ENCODE measurements at regions not wholly inside any gene's neighbourhood (a gene's known extent, or its start where the extent isn't known, plus 50 kb on each side); places are given as distances from the start of the nearest gene placed in this dataset.
A peak's percentile ranks its signal among the peaks of the same experiment; 100 is the strongest.

DNA sequence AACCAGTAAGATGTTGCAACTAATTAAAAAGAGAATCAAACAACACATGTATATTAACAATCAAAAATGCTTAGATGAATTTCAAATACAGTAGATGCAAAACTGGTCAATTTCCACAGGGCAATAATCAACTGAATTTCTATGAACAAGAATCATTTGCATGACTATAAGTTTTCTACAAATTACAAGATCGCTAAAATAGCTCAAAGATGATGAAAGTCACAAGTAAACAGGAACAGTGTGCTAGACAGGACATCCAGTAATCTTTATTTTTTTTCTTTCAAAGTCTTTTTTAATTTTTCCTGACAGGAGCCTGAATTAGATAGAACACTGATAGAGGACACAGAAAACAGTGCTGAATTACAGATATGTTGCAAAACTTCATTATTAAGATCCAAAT lies 608.2 kb upstream of the DAB2 start:
- no peak overlapping the region for H3K27ac ChIP-seq (ENCODE audit: low read depth in 1 of 2, low read length in 2 of 2)
- H3K4me3 ChIP-seq (ENCODE audit: low read length in 2 of 2), result no peak overlapping the region
- 94 to 96% methylated on average over 1 of the region's 1 CpG for WGBS, 2 donors
- H3K9me3 ChIP-seq (ENCODE audit: control insufficient read depth, low read length), result no peaks in the 10 kb centered on the region
- no peak for DNase-seq
- no peak for ATAC-seq (ENCODE audit: low FRiP score)
- no peaks in the 10 kb centered on the region for H3K4me1 ChIP-seq (ENCODE audit: control insufficient read depth in 1 of 2, insufficient read depth in 2 of 2, low read length in 2 of 2)
- no peaks in the 10 kb centered on the region for H3K27me3 ChIP-seq (ENCODE audit: control insufficient read depth in 1 of 2, insufficient read depth in 2 of 2, low read length in 1 of 2)
- H3K36me3 ChIP-seq (ENCODE audit: control insufficient read depth in 1 of 2, insufficient read depth in 2 of 2, low read length in 1 of 2), result no peaks in the 10 kb centered on the region
- intact Hi-C loops (cut with DNase I), result no loop called here

DNA sequence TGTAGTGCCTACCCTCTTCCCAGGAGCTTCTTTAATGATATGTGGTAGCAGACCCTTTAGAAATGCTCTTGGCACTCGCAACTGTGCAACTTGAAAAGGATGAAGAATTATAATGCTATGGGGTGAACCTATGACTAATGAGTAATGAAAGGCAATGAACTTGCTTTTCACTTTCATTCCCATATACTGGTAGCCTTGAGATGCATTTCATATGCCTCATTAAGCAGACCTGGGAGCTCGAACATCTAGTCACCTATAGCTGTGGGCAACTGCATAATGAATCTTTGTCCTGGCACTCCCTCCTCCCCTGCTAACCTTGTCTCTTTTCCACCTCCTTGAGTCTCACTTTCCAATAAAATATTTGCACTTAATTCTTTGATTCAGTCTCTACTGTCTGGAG lies 605.9 kb upstream of the DAB2 start:
- Histone ChIP-seq H3K4me1 (ENCODE audit: control insufficient read depth in 1 of 2, insufficient read depth in 2 of 2, low read length in 2 of 2) (no peaks in the 10 kb centered on the region), H3K9me3 (ENCODE audit: control insufficient read depth, low read length) (no peaks in the 10 kb centered on the region), H3K27me3 (ENCODE audit: control insufficient read depth in 1 of 2, insufficient read depth in 2 of 2, low read length in 1 of 2) (no peaks in the 10 kb centered on the region), H3K36me3 (ENCODE audit: control insufficient read depth in 1 of 2, insufficient read depth in 2 of 2, low read length in 1 of 2) (no peaks in the 10 kb centered on the region), H3K4me3 (ENCODE audit: low read length in 2 of 2) (no peak overlapping the region), H3K27ac (ENCODE audit: low read depth in 1 of 2, low read length in 2 of 2) (no peak overlapping the region)
- 61 to 76% methylated on average over 2 of the region's 2 CpGs for WGBS, 2 donors
- ATAC-seq (ENCODE audit: low FRiP score), result no peak
- no peak for DNase-seq
- intact Hi-C loops (cut with DNase I), result no loop called here

DNA sequence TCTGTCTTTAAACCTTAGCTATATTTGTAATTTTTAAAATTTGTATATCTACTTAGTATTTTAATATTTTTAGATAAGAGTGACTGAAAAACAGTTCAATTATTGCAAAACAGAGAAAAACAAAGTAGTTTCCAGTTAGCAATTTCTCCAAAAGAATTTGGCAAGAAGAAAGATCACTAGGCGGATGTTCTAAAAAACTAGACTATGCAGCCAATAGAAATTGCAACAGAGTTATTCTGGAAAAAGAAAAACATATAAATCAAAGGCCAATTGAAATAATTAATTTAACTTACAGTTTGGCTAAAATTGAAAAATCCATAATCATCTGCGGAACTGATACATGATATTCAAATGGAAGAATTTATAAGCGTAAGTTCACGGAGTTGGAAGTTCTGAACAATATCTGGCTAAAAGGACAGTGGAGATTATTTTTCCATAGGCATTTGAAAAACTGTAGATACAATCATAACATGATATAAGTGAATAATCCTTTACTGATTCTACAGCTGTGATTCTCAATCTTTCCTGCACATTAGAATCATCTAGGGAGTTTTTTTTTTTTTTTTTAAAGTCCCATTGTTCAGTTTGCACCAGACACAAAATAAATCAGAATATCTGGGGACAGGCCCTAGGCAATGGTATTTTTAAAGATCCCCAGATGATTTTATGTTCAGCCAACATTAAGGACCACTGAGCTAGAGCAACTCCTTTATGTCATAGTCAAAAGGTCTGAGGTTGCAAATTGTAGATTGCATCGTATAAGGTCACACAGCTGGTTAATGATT lies 605.1 kb upstream of the DAB2 start:
- Histone ChIP-seq H3K36me3 (ENCODE audit: control insufficient read depth in 1 of 2, insufficient read depth in 2 of 2, low read length in 1 of 2) (no peaks in the 10 kb centered on the region), H3K4me1 (ENCODE audit: control insufficient read depth in 1 of 2, insufficient read depth in 2 of 2, low read length in 2 of 2) (no peaks in the 10 kb centered on the region), H3K9me3 (ENCODE audit: control insufficient read depth, low read length) (no peaks in the 10 kb centered on the region), H3K27ac (ENCODE audit: low read depth in 1 of 2, low read length in 2 of 2) (no peak overlapping the region), H3K4me3 (ENCODE audit: low read length in 2 of 2) (no peak overlapping the region), H3K27me3 (ENCODE audit: control insufficient read depth in 1 of 2, insufficient read depth in 2 of 2, low read length in 1 of 2) (no peaks in the 10 kb centered on the region)
- DNase-seq (no peak), ATAC-seq (ENCODE audit: low FRiP score) (peak; percentile 26)
- intact Hi-C loops (cut with DNase I), result no loop called here
- WGBS, 2 donors, result 83 to 87% methylated on average over 5 of the region's 5 CpGs

DNA sequence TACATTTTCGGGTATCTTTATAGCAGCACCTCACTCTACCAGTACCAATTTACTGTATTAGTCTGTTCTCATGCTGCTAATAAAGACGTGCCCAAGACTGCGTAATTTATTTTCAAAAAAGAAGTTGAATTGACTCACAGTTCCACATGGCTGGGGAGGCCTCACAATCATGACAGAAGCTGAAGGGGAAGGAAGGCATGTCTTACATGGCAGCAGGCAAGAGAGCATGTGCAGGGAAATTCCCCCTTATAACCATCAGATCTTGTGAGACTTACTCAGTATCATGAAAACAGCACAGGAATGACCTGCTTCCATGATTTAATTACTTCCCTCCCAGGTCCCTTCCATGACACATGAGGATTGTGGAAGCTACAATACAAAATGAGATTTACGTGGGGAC lies 602.6 kb upstream of the DAB2 start:
- intact Hi-C loops (cut with DNase I), result no loop called here
- H3K9me3 ChIP-seq (ENCODE audit: control insufficient read depth, low read length), result no peaks in the 10 kb centered on the region
- no peaks in the 10 kb centered on the region for H3K27me3 ChIP-seq (ENCODE audit: control insufficient read depth in 1 of 2, insufficient read depth in 2 of 2, low read length in 1 of 2)
- no peaks in the 10 kb centered on the region for H3K4me1 ChIP-seq (ENCODE audit: control insufficient read depth in 1 of 2, insufficient read depth in 2 of 2, low read length in 2 of 2)
- H3K4me3 ChIP-seq (ENCODE audit: low read length in 2 of 2), result no peak overlapping the region
- H3K27ac ChIP-seq (ENCODE audit: low read depth in 1 of 2, low read length in 2 of 2), result no peak overlapping the region
- WGBS, 2 donors, result 89 to 91% methylated on average over 4 of the region's 4 CpGs
- DNase-seq (no peak), ATAC-seq (ENCODE audit: low FRiP score) (no peak)
- no peaks in the 10 kb centered on the region for H3K36me3 ChIP-seq (ENCODE audit: control insufficient read depth in 1 of 2, insufficient read depth in 2 of 2, low read length in 1 of 2)

DNA sequence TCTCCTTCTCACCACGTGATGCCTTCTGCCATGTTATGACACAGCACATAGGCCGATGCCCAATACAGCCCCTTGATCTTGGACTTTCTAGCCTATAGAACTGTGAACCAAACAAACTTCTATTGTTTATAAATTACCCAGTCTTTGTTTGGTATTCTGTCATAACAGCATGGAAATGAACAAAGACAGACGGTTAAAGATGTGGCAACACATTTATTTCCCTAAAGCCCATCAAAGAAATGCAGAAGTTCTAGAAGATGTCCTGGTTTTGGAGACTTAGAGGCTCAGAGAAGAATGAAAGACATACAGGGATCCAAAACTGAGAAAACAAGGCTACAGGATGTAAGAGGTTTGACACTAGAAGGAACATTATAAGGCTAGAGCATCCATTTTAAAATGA lies 600.8 kb upstream of the DAB2 start:
- Histone ChIP-seq H3K4me1 (ENCODE audit: control insufficient read depth in 1 of 2, insufficient read depth in 2 of 2, low read length in 2 of 2) (no peaks in the 10 kb centered on the region), H3K4me3 (ENCODE audit: low read length in 2 of 2) (no peak overlapping the region), H3K27ac (ENCODE audit: low read depth in 1 of 2, low read length in 2 of 2) (no peak overlapping the region), H3K9me3 (ENCODE audit: control insufficient read depth, low read length) (no peaks in the 10 kb centered on the region), H3K36me3 (ENCODE audit: control insufficient read depth in 1 of 2, insufficient read depth in 2 of 2, low read length in 1 of 2) (no peaks in the 10 kb centered on the region), H3K27me3 (ENCODE audit: control insufficient read depth in 1 of 2, insufficient read depth in 2 of 2, low read length in 1 of 2) (no peaks in the 10 kb centered on the region)
- WGBS, 2 donors, result 76 to 92% methylated on average over 3 of the region's 3 CpGs
- intact Hi-C loops (cut with DNase I), result no loop called here
- DNase-seq, result no peak
- ATAC-seq (ENCODE audit: low FRiP score), result no peak

DNA sequence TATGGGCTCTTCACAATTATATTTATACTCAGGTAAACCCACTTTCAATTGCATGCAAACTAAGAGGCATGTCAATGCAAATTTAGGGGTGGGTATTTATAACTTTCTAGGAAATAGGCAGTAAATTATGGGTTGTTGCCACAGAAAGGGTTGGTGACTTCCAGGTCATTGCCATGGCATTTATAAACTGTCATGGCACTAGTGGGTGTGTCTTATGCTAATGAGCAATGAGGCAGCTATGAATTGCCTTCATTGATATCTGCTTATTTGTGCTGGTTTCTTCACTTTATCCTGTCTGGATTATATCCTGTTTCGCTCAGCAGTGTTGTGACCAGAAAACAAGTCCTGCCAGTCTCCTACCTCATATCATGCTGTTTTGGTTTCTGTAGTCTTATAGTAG lies 597.3 kb upstream of the DAB2 start:
- Histone ChIP-seq H3K4me1 (ENCODE audit: control insufficient read depth in 1 of 2, insufficient read depth in 2 of 2, low read length in 2 of 2) (no peaks in the 10 kb centered on the region), H3K27me3 (ENCODE audit: control insufficient read depth in 1 of 2, insufficient read depth in 2 of 2, low read length in 1 of 2) (no peaks in the 10 kb centered on the region), H3K4me3 (ENCODE audit: low read length in 2 of 2) (no peak overlapping the region), H3K9me3 (ENCODE audit: control insufficient read depth, low read length) (no peaks in the 10 kb centered on the region), H3K27ac (ENCODE audit: low read depth in 1 of 2, low read length in 2 of 2) (no peak overlapping the region), H3K36me3 (ENCODE audit: control insufficient read depth in 1 of 2, insufficient read depth in 2 of 2, low read length in 1 of 2) (no peaks in the 10 kb centered on the region)
- DNase-seq, result no peak
- WGBS, 2 donors, result 95 to 97% methylated on average over 1 of the region's 1 CpG
- intact Hi-C loops (cut with DNase I), result no loop called here
- ATAC-seq (ENCODE audit: low FRiP score), result no peak

DNA sequence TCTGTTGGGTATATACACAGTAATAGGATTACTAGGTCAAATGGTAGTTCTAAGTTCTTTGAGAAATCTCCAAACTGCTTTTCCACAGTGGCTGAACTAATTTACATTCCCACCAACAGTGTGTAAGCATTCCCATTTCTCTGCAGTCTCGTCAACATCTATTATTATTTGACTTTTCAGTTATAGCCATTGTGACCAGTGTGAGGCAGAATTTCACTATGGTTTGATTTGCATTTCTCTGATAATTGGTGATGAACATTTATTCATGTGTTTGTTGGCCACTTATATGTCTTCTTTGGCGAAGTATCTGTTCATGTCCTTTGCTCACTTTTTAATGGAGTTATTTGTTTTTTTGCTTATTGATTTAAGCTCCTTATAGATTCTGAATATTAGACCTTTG lies 596.2 kb upstream of the DAB2 start:
- intact Hi-C loops (cut with DNase I), result no loop called here
- Histone ChIP-seq H3K36me3 (ENCODE audit: control insufficient read depth in 1 of 2, insufficient read depth in 2 of 2, low read length in 1 of 2) (no peaks in the 10 kb centered on the region), H3K27me3 (ENCODE audit: control insufficient read depth in 1 of 2, insufficient read depth in 2 of 2, low read length in 1 of 2) (no peaks in the 10 kb centered on the region), H3K4me3 (ENCODE audit: low read length in 2 of 2) (no peak overlapping the region), H3K9me3 (ENCODE audit: control insufficient read depth, low read length) (no peaks in the 10 kb centered on the region), H3K27ac (ENCODE audit: low read depth in 1 of 2, low read length in 2 of 2) (no peak overlapping the region), H3K4me1 (ENCODE audit: control insufficient read depth in 1 of 2, insufficient read depth in 2 of 2, low read length in 2 of 2) (no peaks in the 10 kb centered on the region)
- no peak for DNase-seq
- no peak for ATAC-seq (ENCODE audit: low FRiP score)
- 76 to 90% methylated on average over 2 of the region's 2 CpGs for WGBS, 2 donors

DNA sequence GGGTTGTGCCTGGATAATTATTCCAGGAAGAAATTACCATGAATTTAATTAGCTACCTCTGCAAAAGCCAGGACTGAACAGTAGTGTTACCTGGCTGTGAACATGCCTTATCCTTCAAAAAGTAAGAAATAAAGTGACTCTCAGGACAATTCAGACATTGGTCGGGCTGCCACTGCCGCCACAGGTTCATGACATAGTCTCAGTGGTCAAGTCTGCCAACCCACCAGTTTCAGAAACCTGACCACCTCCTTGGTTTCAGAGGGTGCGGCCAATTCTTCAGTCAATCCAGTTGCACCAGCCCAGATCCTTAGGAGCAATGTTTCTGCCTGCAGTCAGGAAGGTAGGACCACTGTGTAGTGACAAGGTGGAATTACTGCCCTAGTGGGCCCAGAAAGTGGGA lies 593.1 kb upstream of the DAB2 start:
- no peaks in the 10 kb centered on the region for H3K36me3 ChIP-seq (ENCODE audit: control insufficient read depth in 1 of 2, insufficient read depth in 2 of 2, low read length in 1 of 2)
- ATAC-seq (ENCODE audit: low FRiP score) (no peak), DNase-seq (no peak)
- H3K4me1 ChIP-seq (ENCODE audit: control insufficient read depth in 1 of 2, insufficient read depth in 2 of 2, low read length in 2 of 2), result no peaks in the 10 kb centered on the region
- 92 to 94% methylated on average over 3 of the region's 3 CpGs for WGBS, 2 donors
- no peaks in the 10 kb centered on the region for H3K9me3 ChIP-seq (ENCODE audit: control insufficient read depth, low read length)
- H3K27ac ChIP-seq (ENCODE audit: low read depth in 1 of 2, low read length in 2 of 2), result no peak overlapping the region
- H3K4me3 ChIP-seq (ENCODE audit: low read length in 2 of 2), result no peak overlapping the region
- intact Hi-C loops (cut with DNase I), result no loop called here
- H3K27me3 ChIP-seq (ENCODE audit: control insufficient read depth in 1 of 2, insufficient read depth in 2 of 2, low read length in 1 of 2), result no peaks in the 10 kb centered on the region

DNA sequence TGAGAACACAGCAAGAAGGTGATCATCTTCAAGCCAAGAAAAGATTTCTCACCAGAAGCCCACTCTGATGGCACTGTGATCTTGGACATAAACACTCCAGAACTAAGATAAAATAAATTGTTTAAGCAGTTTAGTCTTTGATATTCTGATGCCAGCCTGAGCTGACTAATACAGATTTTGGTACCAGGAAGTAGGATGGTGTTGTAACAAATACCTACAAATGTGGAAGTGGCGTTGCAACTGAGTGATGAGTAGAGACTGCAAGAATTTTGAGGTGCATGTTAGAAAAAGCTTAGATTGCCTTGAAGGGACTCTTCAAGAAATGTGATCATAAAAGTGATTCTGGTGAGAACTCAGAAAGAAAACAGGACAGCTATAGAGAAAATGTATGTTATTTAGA lies 592.4 kb upstream of the DAB2 start:
- intact Hi-C loops (cut with DNase I), result no loop called here
- Histone ChIP-seq H3K4me3 (ENCODE audit: low read length in 2 of 2) (no peak overlapping the region), H3K9me3 (ENCODE audit: control insufficient read depth, low read length) (no peaks in the 10 kb centered on the region), H3K4me1 (ENCODE audit: control insufficient read depth in 1 of 2, insufficient read depth in 2 of 2, low read length in 2 of 2) (no peaks in the 10 kb centered on the region), H3K27me3 (ENCODE audit: control insufficient read depth in 1 of 2, insufficient read depth in 2 of 2, low read length in 1 of 2) (no peaks in the 10 kb centered on the region), H3K36me3 (ENCODE audit: control insufficient read depth in 1 of 2, insufficient read depth in 2 of 2, low read length in 1 of 2) (no peaks in the 10 kb centered on the region), H3K27ac (ENCODE audit: low read depth in 1 of 2, low read length in 2 of 2) (no peak overlapping the region)
- DNase-seq (no peak), ATAC-seq (ENCODE audit: low FRiP score) (no peak)
- 81 to 90% methylated on average over 1 of the region's 1 CpG for WGBS, 2 donors

All from aorta (tissue), 5 donors.